ENCODE measurements at regions not wholly inside any gene's neighbourhood (a gene's known extent, or its start where the extent isn't known, plus 50 kb on each side); places are given as distances from the start of the nearest gene placed in this dataset.

- Mint-ChIP-seq H3K9me3 (ENCODE audit: unreplicated experiment) (no peaks in the 10 kb centered on the region), H3K27me3 (ENCODE audit: unreplicated experiment) (no peaks in the 10 kb centered on the region), H3K4me1 (ENCODE audit: low read depth, unreplicated experiment) (no peaks in the 10 kb centered on the region), H3K36me3 (ENCODE audit: unreplicated experiment) (no peaks in the 10 kb centered on the region), H3K4me3 (ENCODE audit: unreplicated experiment) (no peak overlapping the region), H3K27ac (ENCODE audit: unreplicated experiment) (no peak overlapping the region)
- DNase-seq: no peak
- TF ChIP-seq CTCF (IDR thresholded peaks at IDR 0.05; ENCODE audit: partially characterized antibody, unreplicated experiment): no peak
These were observed 631.8 kb upstream of the RAB6C start for GRCh38 chr2:129347486-129348217.

GRCh38 chr2:129354631-129355030 is 624.8 kb upstream of the RAB6C start:
- Mint-ChIP-seq H3K9me3 (ENCODE audit: unreplicated experiment) (no peaks in the 10 kb centered on the region), H3K4me3 (ENCODE audit: unreplicated experiment) (no peak overlapping the region), H3K36me3 (ENCODE audit: unreplicated experiment) (no peaks in the 10 kb centered on the region), H3K4me1 (ENCODE audit: low read depth, unreplicated experiment) (no peaks in the 10 kb centered on the region), H3K27me3 (ENCODE audit: unreplicated experiment) (no peaks in the 10 kb centered on the region), H3K27ac (ENCODE audit: unreplicated experiment) (no peak overlapping the region)
- no peak for TF ChIP-seq CTCF (IDR thresholded peaks at IDR 0.05; ENCODE audit: partially characterized antibody, unreplicated experiment)
- DNase-seq: no peak

GRCh38 chr2:129361688-129362087 is 617.8 kb upstream of the RAB6C start:
- TF ChIP-seq CTCF (IDR thresholded peaks at IDR 0.05; ENCODE audit: partially characterized antibody, unreplicated experiment): no peak
- Mint-ChIP-seq H3K27ac (ENCODE audit: unreplicated experiment) (no peak overlapping the region), H3K4me1 (ENCODE audit: low read depth, unreplicated experiment) (no peaks in the 10 kb centered on the region), H3K9me3 (ENCODE audit: unreplicated experiment) (no peaks in the 10 kb centered on the region), H3K27me3 (ENCODE audit: unreplicated experiment) (peaks cover 2% of the 10 kb centered on the region), H3K4me3 (ENCODE audit: unreplicated experiment) (no peak overlapping the region), H3K36me3 (ENCODE audit: unreplicated experiment) (no peaks in the 10 kb centered on the region)
- no peak for DNase-seq

- Mint-ChIP-seq H3K9me3 (ENCODE audit: unreplicated experiment) (no peaks in the 10 kb centered on the region), H3K27me3 (ENCODE audit: unreplicated experiment) (peaks cover 2% of the 10 kb centered on the region), H3K4me3 (ENCODE audit: unreplicated experiment) (no peak overlapping the region), H3K36me3 (ENCODE audit: unreplicated experiment) (no peaks in the 10 kb centered on the region), H3K4me1 (ENCODE audit: low read depth, unreplicated experiment) (no peaks in the 10 kb centered on the region), H3K27ac (ENCODE audit: unreplicated experiment) (no peak overlapping the region)
- no peak for DNase-seq
- TF ChIP-seq CTCF (IDR thresholded peaks at IDR 0.05; ENCODE audit: partially characterized antibody, unreplicated experiment): no peak
These were observed 613.2 kb upstream of the RAB6C start for GRCh38 chr2:129366263-129366662.

- Mint-ChIP-seq H3K4me3 (ENCODE audit: unreplicated experiment) (no peak overlapping the region), H3K36me3 (ENCODE audit: unreplicated experiment) (no peaks in the 10 kb centered on the region), H3K27me3 (ENCODE audit: unreplicated experiment) (peaks cover 2% of the 10 kb centered on the region), H3K27ac (ENCODE audit: unreplicated experiment) (no peak overlapping the region), H3K4me1 (ENCODE audit: low read depth, unreplicated experiment) (no peaks in the 10 kb centered on the region), H3K9me3 (ENCODE audit: unreplicated experiment) (no peaks in the 10 kb centered on the region)
- TF ChIP-seq CTCF (IDR thresholded peaks at IDR 0.05; ENCODE audit: partially characterized antibody, unreplicated experiment): no peak
- DNase-seq: no peak
These were observed 612.4 kb upstream of the RAB6C start for GRCh38 chr2:129367107-129367506.

All from glutamatergic neuron (in vitro differentiated cells).